OCI-LY3 (cell line): ENCODE measurements at regions not wholly inside any gene's neighbourhood (a gene's known extent, or its start where the extent isn't known, plus 50 kb on each side); places are given as distances from the start of the nearest gene placed in this dataset.

ENCODE experiments used
- H2AFZ ChIP-seq: fragments of 200-600, 300-600 bp; shearing (Covaris generic); 2 replicates; pipeline ENCODE4 v1.6.0; 2014; ENCODE audit warnings: antibody characterized with exemption, low read depth, low read length
- H3K27ac ChIP-seq: fragments of 200-600, 300-600 bp; sonication (generic); 2 replicates; pipeline ENCODE4 v1.5.1; 2014; ENCODE audit warnings: mild to moderate bottlenecking, low read length, moderate library complexity, mixed read lengths
- H3K27me3 ChIP-seq: fragments of 200-600, 300-600 bp; sonication (generic); 2 replicates; pipeline ENCODE4 v1.6.1; 2014; ENCODE audit warnings: low read depth, low read length, mixed read lengths
- H3K36me3 ChIP-seq: fragments of 200-600, 300-600 bp; sonication (generic); replicated peaks from 2 replicates; pipeline ENCODE3; 2014; ENCODE audit warnings: low read depth, low read length, mixed read lengths
- H3K4me1 ChIP-seq: fragments of 300-600, 200-600 bp; sonication (generic); 2 replicates; pipeline ENCODE4 v1.6.1; 2014; ENCODE audit warnings: low read length, mixed read lengths
- H3K4me2 ChIP-seq: fragments of 200-600, 300-600 bp; sonication (generic); 2 replicates; pipeline ENCODE4 v1.6.1; 2014; ENCODE audit warnings: low read length, mixed read lengths
- H3K4me3 ChIP-seq: fragments of 300-600, 200-600 bp; sonication (generic); 2 replicates; pipeline ENCODE4 v1.5.1; 2014; ENCODE audit warnings: antibody characterized with exemption, mild to moderate bottlenecking, low read length, moderate library complexity
- H3K79me2 ChIP-seq: fragments of 300-600, 200-600 bp; shearing (Covaris generic); 2 replicates; pipeline ENCODE4 v1.6.1; 2014; ENCODE audit warnings: mild to moderate bottlenecking, low read length, mixed read lengths
- H3K9ac ChIP-seq: fragments of 300-600, 200-600 bp; shearing (Covaris generic); 2 replicates; pipeline ENCODE4 v1.6.0; 2014; ENCODE audit warnings: mild to moderate bottlenecking, low read length, moderate library complexity
- H3K9me3 ChIP-seq: fragments of 200-600, 300-600 bp; shearing (Covaris generic); 2 replicates; pipeline ENCODE4 v1.6.1; 2014; ENCODE audit warnings: low read length, mixed read lengths; ENCODE audit not compliant: insufficient read depth
- H4K20me1 ChIP-seq: fragments of 200-600, 300-600 bp; sonication (generic); 2 replicates; pipeline ENCODE4 v1.6.1; 2016; ENCODE audit warnings: low read length, mixed read lengths; ENCODE audit not compliant: insufficient read depth
- EZH2phosphoT487 ChIP-seq: fragments of 200-600 bp; shearing (Covaris generic); IDR thresholded peaks from 2 replicates; pipeline ENCODE4 v1.6.1; 2018; ENCODE audit warnings: antibody characterized with exemption, mixed run types, low read depth
- TF ChIP-seq, protein P1 (sequence below): fragments of 200-600, 300-600 bp; sonication (generic); IDR thresholded peaks from 2 replicates; pipeline ENCODE4 v1.5.1; 2014; ENCODE audit warnings: antibody characterized with exemption, low read length, low read depth

DNA sequence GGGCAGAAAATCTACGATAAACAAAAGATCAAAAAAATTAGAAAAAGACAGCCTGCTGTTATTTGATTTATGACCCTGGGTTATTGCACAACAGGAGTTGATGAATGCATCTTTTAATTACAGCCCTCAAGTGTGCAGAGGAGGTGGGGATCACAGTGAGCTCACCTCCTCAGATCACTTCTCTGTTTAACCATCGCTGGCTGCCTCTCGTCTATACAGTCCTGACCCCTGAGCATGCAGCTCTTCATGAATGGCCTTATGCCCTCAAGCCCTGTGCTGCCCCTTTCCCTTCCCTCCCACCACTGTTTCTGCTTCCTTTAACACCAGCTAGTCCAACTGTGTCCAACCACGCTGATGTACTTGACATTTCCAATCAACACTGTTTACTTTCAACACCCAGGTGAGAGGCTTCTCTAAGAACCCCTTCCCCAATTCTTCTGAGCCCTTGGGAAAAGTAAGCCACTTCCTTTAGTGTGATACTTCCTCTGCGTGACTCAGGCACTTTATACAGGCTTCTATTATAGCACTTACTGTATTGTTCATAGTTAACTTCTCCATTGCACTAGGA is 60.6 kb upstream of the RIPOR2 start:
- no peak overlapping the region for H3K9ac ChIP-seq
- H3K9me3 ChIP-seq = no peaks in the 10 kb centered on the region
- peaks cover 98% of the 10 kb centered on the region for H4K20me1 ChIP-seq
- no peak overlapping the region for H2AFZ ChIP-seq
- TF ChIP-seq, protein P1, sequence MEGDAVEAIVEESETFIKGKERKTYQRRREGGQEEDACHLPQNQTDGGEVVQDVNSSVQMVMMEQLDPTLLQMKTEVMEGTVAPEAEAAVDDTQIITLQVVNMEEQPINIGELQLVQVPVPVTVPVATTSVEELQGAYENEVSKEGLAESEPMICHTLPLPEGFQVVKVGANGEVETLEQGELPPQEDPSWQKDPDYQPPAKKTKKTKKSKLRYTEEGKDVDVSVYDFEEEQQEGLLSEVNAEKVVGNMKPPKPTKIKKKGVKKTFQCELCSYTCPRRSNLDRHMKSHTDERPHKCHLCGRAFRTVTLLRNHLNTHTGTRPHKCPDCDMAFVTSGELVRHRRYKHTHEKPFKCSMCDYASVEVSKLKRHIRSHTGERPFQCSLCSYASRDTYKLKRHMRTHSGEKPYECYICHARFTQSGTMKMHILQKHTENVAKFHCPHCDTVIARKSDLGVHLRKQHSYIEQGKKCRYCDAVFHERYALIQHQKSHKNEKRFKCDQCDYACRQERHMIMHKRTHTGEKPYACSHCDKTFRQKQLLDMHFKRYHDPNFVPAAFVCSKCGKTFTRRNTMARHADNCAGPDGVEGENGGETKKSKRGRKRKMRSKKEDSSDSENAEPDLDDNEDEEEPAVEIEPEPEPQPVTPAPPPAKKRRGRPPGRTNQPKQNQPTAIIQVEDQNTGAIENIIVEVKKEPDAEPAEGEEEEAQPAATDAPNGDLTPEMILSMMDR = no peak
- no peak for TF ChIP-seq EZH2phosphoT487
- peaks cover 99% of the 10 kb centered on the region for H3K79me2 ChIP-seq
- no peaks in the 10 kb centered on the region for H3K27me3 ChIP-seq
- H3K27ac ChIP-seq = no peak overlapping the region
- H3K4me2 ChIP-seq = no peak overlapping the region
- peaks cover 48% of the 10 kb centered on the region for H3K36me3 ChIP-seq
- peaks cover 20% of the 10 kb centered on the region for H3K4me1 ChIP-seq
- no peak overlapping the region for H3K4me3 ChIP-seq

DNA sequence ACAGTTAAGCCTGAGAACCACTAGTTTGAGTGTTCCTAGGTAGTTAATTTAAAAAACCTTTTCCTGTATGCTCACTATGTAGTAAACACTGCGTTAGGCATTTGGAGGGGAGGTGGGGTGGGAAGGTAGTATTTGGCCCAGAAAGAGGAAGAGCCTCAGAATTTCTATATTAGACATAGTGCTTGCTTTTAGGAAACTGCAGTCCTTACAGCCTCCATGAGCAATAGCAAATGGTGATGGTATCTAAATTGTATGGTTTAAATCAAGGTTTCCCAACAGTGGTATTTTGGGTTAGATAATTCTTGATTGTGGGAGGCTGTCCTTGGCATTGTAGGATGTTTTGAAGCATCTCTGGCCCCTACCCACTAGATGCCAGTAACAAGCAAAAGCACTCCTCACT is 61.5 kb upstream of the RIPOR2 start:
- Histone ChIP-seq H3K4me3 (no peak overlapping the region), H3K4me1 (peaks cover 12% of the 10 kb centered on the region)
- TF ChIP-seq, protein P1 = no peak
- no peak for TF ChIP-seq EZH2phosphoT487

DNA sequence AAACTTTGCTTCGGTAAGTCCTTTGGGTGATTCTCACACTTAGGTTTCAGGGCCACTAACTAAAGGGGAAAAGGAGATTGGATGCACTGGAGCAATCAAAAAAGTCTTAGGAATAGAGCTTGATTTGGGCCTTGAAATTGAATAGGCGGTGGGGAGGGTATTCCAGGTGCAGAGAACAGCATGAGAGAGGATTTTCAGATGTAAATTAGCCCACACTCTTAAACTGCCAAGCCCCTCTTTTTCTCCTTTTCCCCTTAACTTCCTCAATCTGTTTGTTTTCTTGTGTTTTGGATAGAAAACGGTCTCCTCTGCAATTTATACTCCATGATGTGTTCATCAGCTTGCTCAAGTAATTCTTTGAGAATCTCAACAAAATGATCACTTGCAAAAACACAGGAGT is 62.1 kb upstream of the RIPOR2 start:
- H3K9me3 ChIP-seq = no peaks in the 10 kb centered on the region
- H3K4me1 ChIP-seq = peaks cover 11% of the 10 kb centered on the region
- H3K27me3 ChIP-seq = no peaks in the 10 kb centered on the region
- no peak overlapping the region for H3K4me3 ChIP-seq
- TF ChIP-seq EZH2phosphoT487 = no peak
- TF ChIP-seq, protein P1 = no peak
- peaks cover 53% of the 10 kb centered on the region for H3K36me3 ChIP-seq
- H3K4me2 ChIP-seq = no peak overlapping the region
- H3K79me2 ChIP-seq = peaks cover 99% of the 10 kb centered on the region
- H3K27ac ChIP-seq = no peak overlapping the region
- no peak overlapping the region for H2AFZ ChIP-seq
- H3K9ac ChIP-seq = no peak overlapping the region
- peaks cover 97% of the 10 kb centered on the region for H4K20me1 ChIP-seq

More for the DNA sequence above, 61.5 kb upstream of the RIPOR2 start:
- Histone ChIP-seq H3K4me2 (no peak overlapping the region), H3K9me3 (no peaks in the 10 kb centered on the region), H3K36me3 (peaks cover 47% of the 10 kb centered on the region), H4K20me1 (peaks cover 97% of the 10 kb centered on the region), H3K27me3 (no peaks in the 10 kb centered on the region), H3K79me2 (peaks cover 99% of the 10 kb centered on the region), H3K9ac (no peak overlapping the region), H2AFZ (no peak overlapping the region), H3K27ac (no peak overlapping the region)

DNA sequence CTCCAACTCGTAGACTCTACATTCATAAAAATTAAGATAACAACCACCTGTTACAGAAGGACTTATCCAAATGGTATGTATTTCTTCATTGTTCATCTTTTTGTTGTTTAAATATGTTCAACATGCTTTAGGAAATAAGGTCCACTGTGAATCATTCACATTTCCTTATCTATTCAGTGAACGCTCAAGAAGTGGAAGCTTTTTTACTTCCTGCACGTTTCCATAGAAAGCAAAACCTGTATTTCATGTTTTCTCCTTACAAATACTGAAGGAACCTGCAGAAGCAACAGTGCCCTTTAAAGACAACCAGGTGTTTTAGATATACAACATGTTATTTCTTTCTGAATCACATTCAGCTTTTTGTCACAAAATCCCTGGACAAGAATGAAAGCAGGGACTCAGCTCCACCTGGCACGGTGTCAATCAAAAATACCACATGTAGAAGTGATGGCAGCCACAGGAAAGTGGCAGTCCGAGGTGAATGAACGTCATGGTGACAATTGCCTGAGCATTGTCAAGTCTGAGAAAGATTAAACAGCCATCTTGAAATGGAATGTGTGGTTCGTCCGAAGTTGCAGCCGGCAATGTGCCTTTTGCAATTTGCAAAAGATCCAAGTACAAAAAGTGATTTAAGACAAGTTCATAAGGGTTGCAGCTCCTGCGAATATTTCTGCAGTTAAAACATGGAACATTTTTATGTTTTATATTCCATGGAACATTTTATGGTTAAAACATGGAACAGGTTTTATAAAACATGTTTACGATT is 66.7 kb upstream of the RIPOR2 start:
- H3K79me2 ChIP-seq = peaks cover 100% of the 10 kb centered on the region
- no peak overlapping the region for H3K4me2 ChIP-seq
- TF ChIP-seq EZH2phosphoT487 = no peak
- TF ChIP-seq, protein P1 = no peak
- H3K9me3 ChIP-seq = no peaks in the 10 kb centered on the region
- H3K27ac ChIP-seq = no peak overlapping the region
- no peak overlapping the region for H2AFZ ChIP-seq
- peaks cover 26% of the 10 kb centered on the region for H3K4me1 ChIP-seq
- peaks cover 62% of the 10 kb centered on the region for H3K36me3 ChIP-seq
- H3K4me3 ChIP-seq = no peak overlapping the region
- no peak overlapping the region for H3K9ac ChIP-seq
- H4K20me1 ChIP-seq = peaks cover 97% of the 10 kb centered on the region
- no peaks in the 10 kb centered on the region for H3K27me3 ChIP-seq
